HG03378 (cell line): ENCODE measurements at regions not wholly inside any gene's neighbourhood (a gene's known extent, or its start where the extent isn't known, plus 50 kb on each side); places are given as distances from the start of the nearest gene placed in this dataset.
"Not testable (repeated sequence)": the region's sequence is repeated elsewhere in the genome, so short reads cannot be mapped to it uniquely, and the experiment has no call there.

ENCODE experiments used
- ATAC-seq: cut with Tn5 transposase; IDR thresholded peaks from one replicate; pipeline ENCODE4 v1.9.1; 2021; ENCODE audit warnings: mild to moderate bottlenecking, moderate library complexity; ENCODE audit not compliant: unreplicated experiment

GRCh38 chr5:118095115-118095514 is 893.2 kb downstream of the DTWD2 start:
- no peak for ATAC-seq

GRCh38 chr5:118088448-118088847 is 899.9 kb downstream of the DTWD2 start:
- ATAC-seq = no peak

- ATAC-seq = no peak
Observed at GRCh38 chr5:118076490-118076889, 911.9 kb downstream of the DTWD2 start.

GRCh38 chr5:118070041-118070440 is 918.3 kb downstream of the DTWD2 start:
- ATAC-seq = no peak

GRCh38 chr5:118069452-118069851 is 918.9 kb downstream of the DTWD2 start:
- no peak for ATAC-seq

GRCh38 chr5:118068886-118069285 is 919.5 kb downstream of the DTWD2 start:
- no peak for ATAC-seq

- not testable (repeated sequence) for ATAC-seq
Observed at GRCh38 chr5:118063836-118064235, 924.5 kb downstream of the DTWD2 start.

- no peak for ATAC-seq
Observed at GRCh38 chr5:118060833-118061232, 927.5 kb downstream of the DTWD2 start.

GRCh38 chr5:118052503-118052902 is 935.8 kb downstream of the DTWD2 start:
- no peak for ATAC-seq

GRCh38 chr5:118044169-118044568 is 944.2 kb downstream of the DTWD2 start:
- no peak for ATAC-seq

- no peak for ATAC-seq
Observed at GRCh38 chr5:118043531-118043930, 944.8 kb downstream of the DTWD2 start.

GRCh38 chr5:118042076-118042475 is 946.3 kb downstream of the DTWD2 start:
- no peak for ATAC-seq

GRCh38 chr5:118040496-118040895 is 947.9 kb downstream of the DTWD2 start:
- ATAC-seq = no peak

- ATAC-seq = no peak
Observed at GRCh38 chr5:118033686-118034338, 954.5 kb downstream of the DTWD2 start.

- ATAC-seq = no peak
Observed at GRCh38 chr5:118029807-118030206, 958.5 kb downstream of the DTWD2 start.

GRCh38 chr5:118022062-118022461 is 966.3 kb downstream of the DTWD2 start:
- ATAC-seq = no peak

GRCh38 chr5:118017536-118017935 is 970.8 kb downstream of the DTWD2 start:
- no peak for ATAC-seq

GRCh38 chr5:118016396-118016795 is 972.0 kb downstream of the DTWD2 start:
- no peak for ATAC-seq

- ATAC-seq = no peak
Observed at GRCh38 chr5:118015511-118015910, 972.8 kb downstream of the DTWD2 start.

GRCh38 chr5:118009741-118010297 is 978.5 kb downstream of the DTWD2 start:
- ATAC-seq = no peak

- ATAC-seq = no peak
Observed at GRCh38 chr5:118008779-118009178, 979.6 kb downstream of the DTWD2 start.

GRCh38 chr5:118007262-118007661 is 981.1 kb downstream of the DTWD2 start:
- no peak for ATAC-seq

GRCh38 chr5:118006219-118006618 is 982.1 kb downstream of the DTWD2 start:
- no peak for ATAC-seq
